ENCODE measurements at regions not wholly inside any gene's neighbourhood (a gene's known extent, or its start where the extent isn't known, plus 50 kb on each side); places are given as distances from the start of the nearest gene placed in this dataset.

DNA sequence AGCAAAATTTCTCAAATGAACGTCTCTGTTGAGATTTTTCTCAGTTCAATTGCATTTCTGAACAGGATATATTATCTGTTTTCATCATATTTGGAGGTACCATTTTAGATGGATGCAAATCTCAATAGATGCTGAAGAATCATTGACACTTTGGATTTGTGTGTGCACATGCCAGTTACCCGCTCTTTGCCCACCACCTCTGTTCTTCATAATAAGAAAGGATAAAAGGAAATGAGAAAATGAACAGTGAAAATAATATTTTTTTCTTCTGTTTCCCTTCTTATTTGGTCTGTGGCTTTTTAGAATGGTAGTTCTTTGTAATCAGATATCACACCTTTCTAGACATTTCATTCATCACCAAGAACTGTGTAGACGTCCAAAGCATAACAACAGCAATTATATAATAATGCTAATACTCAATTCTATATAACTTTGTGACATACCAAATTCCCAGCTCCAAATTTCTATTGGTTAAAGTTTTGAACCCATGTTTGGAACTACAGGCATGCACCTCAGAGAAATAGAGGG, 256.7 kb upstream of the SATB1 start:
- no peak for DNase-seq

- DNase-seq: no peak
Observed at GRCh38 chr3:18680758-18681157, 255.6 kb upstream of the SATB1 start.

DNA sequence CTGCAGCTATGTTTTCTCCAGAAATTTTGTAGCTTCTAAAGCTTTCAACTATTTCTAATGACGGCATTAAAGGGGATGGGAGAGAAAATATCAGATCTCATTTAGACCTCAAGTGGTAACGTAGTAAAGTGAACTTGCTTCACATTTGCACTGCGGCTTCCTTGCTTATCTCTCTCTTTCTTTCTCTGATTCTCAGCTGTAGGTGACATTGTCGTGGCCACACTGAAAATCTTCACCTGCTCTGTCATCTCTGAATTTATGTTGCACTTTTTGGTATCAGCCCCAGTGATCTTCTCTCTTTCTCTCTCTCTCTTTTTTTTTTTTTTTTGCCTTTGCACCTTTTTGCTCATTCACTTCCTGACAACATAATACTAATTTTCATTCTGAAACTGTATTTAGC, 254.1 kb upstream of the SATB1 start:
- DNase-seq: no peak

DNA sequence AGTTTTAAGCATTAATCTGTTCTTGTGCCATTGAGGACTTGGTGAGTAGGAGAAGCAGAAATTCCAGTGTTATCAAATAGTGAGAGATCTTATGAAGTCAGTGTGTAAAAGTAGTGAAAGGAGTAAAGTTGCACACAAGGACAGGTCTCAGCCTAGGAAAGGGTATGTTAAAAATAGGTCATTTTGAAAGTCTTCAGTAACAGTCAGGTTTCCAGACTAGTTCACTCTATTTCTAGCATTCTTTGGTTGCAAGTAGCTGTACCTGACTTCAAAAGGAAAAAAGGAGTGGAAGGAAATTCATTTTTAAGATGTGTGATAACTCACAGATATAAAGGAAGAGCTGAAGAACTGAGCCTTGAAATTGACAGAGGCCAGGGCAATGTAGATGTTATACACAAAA, 250.1 kb upstream of the SATB1 start:
- DNase-seq: no peak

- DNase-seq: no peak
Observed at GRCh38 chr3:18672561-18672960, 247.4 kb upstream of the SATB1 start.

DNA sequence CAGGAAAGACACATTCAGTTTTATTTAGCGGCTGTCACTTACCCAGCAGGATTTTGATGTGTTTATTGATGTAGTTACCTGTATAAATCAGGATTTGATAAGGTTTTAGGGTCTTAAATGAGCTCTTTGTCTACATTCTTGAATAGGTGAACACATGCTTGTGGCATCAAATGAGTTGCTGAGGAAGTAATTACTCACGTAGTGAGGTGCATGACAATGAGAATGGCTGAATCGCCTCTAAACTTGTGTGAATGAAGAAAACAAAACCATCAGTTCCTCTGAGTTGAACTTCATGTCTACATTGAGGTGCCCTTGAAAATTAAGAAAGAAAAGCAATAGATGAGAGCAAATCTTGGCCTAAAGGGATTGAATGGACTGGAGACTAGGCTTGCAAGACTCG, 245.6 kb upstream of the SATB1 start:
- no peak for DNase-seq

- DNase-seq: no peak
Observed at GRCh38 chr3:18669374-18669773, 244.2 kb upstream of the SATB1 start.

- no peak for DNase-seq
Observed at GRCh38 chr3:18667552-18667951, 242.4 kb upstream of the SATB1 start.

GRCh38 chr3:18666655-18667054, 241.5 kb upstream of the SATB1 start:
- no peak for DNase-seq

- no peak for DNase-seq
Observed at GRCh38 chr3:18660059-18660458, 234.9 kb upstream of the SATB1 start.

- DNase-seq: no peak
Observed at GRCh38 chr3:18657858-18658820, 233.0 kb upstream of the SATB1 start.

GRCh38 chr3:18656866-18657265, 231.7 kb upstream of the SATB1 start:
- no peak for DNase-seq

GRCh38 chr3:18656410-18656809, 231.3 kb upstream of the SATB1 start:
- no peak for DNase-seq

DNA sequence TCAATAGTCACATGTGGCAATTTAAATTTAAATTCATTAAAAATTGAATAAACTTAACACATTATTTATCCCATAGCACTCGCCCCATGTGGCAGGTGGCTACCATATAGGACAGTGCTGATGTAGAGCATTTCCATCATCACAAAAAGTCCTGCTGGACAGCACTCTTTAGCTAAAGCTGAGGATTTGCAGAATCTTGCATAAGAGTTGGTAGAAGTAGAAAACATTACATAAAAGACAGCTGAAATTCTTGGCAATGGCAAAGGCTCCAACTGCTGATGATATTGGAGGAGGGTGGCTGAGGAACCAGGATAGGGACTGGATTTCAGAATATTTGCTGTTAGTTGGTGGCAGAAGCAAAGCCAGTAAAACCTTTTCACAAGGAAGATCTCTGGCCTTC, 230.7 kb upstream of the SATB1 start:
- DNase-seq: no peak

- no peak for DNase-seq
Observed at GRCh38 chr3:18652781-18653180, 227.6 kb upstream of the SATB1 start.

- DNase-seq: no peak
Observed at GRCh38 chr3:18650731-18651130, 225.6 kb upstream of the SATB1 start.

GRCh38 chr3:18649666-18650363, 224.7 kb upstream of the SATB1 start:
- no peak for DNase-seq

GRCh38 chr3:18648868-18649462, 223.8 kb upstream of the SATB1 start:
- no peak for DNase-seq

GRCh38 chr3:18648159-18648558, 223.0 kb upstream of the SATB1 start:
- DNase-seq: no peak

GRCh38 chr3:18645619-18646018, 220.5 kb upstream of the SATB1 start:
- no peak for DNase-seq

GRCh38 chr3:18643281-18643680, 218.1 kb upstream of the SATB1 start:
- no peak for DNase-seq

DNA sequence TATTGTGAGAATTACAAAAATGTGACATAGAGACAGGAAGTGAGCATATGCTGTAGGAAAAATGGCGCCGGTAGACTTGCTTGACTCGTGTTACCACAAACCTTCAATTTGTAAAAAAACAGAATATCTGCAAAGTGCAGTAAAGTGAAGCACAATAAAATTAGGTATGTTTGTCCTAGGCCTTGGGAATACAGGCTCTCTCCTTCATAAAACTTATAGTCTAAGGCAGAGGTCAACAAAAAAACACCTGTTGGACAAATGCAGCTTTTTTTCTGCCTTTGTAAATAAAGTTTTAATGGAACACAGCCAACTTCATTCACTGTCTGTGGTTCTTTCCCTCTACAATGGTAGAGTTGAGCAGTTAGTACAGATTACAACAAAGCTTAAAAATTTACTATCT, 216.8 kb upstream of the SATB1 start:
- DNase-seq: no peak

Measured in hypothalamus (tissue), 51 donors.